Smooth muscle cell (in vitro differentiated cells): ENCODE measurements at regions not wholly inside any gene's neighbourhood (a gene's known extent, or its start where the extent isn't known, plus 50 kb on each side); places are given as distances from the start of the nearest gene placed in this dataset.

Experiments used
- DNase-seq: peaks from one replicate; lab custom pipeline; 2025; ENCODE audit not compliant: unreplicated experiment; lab: John Stamatoyannopoulos, UW
- H2AFZ ChIP-seq: fragments of 200-600 bp; sonication (generic); 2 replicates; pipeline ENCODE4 v1.6.0; 2016; ENCODE audit warnings: antibody characterized with exemption, low read depth, mild to moderate bottlenecking
- H3F3A ChIP-seq: fragments of 200-600 bp; sonication (generic); 2 replicates; pipeline ENCODE4 v1.6.0; 2017; ENCODE audit warnings: antibody characterized with exemption, low read depth
- H3K27ac ChIP-seq: fragments of 200-600 bp; sonication (generic); 2 replicates; pipeline ENCODE4 v1.5.1; 2016; ENCODE audit warnings: low read depth, mild to moderate bottlenecking
- H3K27me3 ChIP-seq: fragments of 200-600 bp; sonication (generic); 2 replicates; pipeline ENCODE4 v1.6.1; 2016; ENCODE audit warnings: low read depth, mild to moderate bottlenecking
- H3K36me3 ChIP-seq: fragments of 200-600 bp; sonication (generic); 2 replicates; pipeline ENCODE4 v1.5.1; 2016; ENCODE audit warnings: low read depth
- H3K4me1 ChIP-seq: fragments of 200-600 bp; sonication (generic); 2 replicates; pipeline ENCODE4 v1.5.1; 2016; ENCODE audit warnings: low read depth
- H3K4me2 ChIP-seq: fragments of 200-600 bp; sonication (generic); 2 replicates; pipeline ENCODE4 v1.6.0; 2016; ENCODE audit warnings: mild to moderate bottlenecking
- H3K4me3 ChIP-seq: fragments of 200-600 bp; sonication (generic); 2 replicates; pipeline ENCODE4 v1.5.1; 2016; ENCODE audit warnings: mild to moderate bottlenecking
- H3K79me2 ChIP-seq: fragments of 200-600 bp; sonication (generic); 2 replicates; pipeline ENCODE4 v1.6.0; 2016; ENCODE audit warnings: low read depth, mild to moderate bottlenecking
- H3K9ac ChIP-seq: fragments of 200-600 bp; sonication (generic); 2 replicates; pipeline ENCODE4 v1.6.0; 2016; ENCODE audit warnings: low read depth
- H3K9me3 ChIP-seq: fragments of 200-600 bp; sonication (generic); replicated peaks from 2 replicates; pipeline ENCODE4 v1.5.1; 2016; ENCODE audit warnings: low read depth
- H4K20me1 ChIP-seq: fragments of 200-600 bp; sonication (generic); 2 replicates; pipeline ENCODE4 v1.6.0; 2016; ENCODE audit warnings: low read depth
- CTCF ChIP-seq: fragments of 200-600 bp; sonication (generic); IDR thresholded peaks from 2 replicates; pipeline ENCODE4 v1.5.1; 2017; ENCODE audit warnings: borderline replicate concordance, mild to moderate bottlenecking, antibody characterized with exemption; ENCODE audit not compliant: insufficient read depth, poor library complexity, severe bottlenecking
- WGBS: methylation state at CpG from one replicate; pipeline ENCODE4 v1.1.7; 2016; ENCODE audit warnings: low lambda C conversion rate; 5-methylcytosine and 5-hydroxymethylcytosine counted together

GRCh38 chr3:99324636-99325203 is 313.7 kb upstream of the COL8A1 start:
- Histone ChIP-seq H3K9ac (no peak overlapping the region), H2AFZ (no peak overlapping the region), H3F3A (no peaks in the 10 kb centered on the region), H4K20me1 (no peaks in the 10 kb centered on the region), H3K4me1 (no peaks in the 10 kb centered on the region), H3K27me3 (peaks cover 18% of the 10 kb centered on the region), H3K4me3 (no peak overlapping the region), H3K79me2 (no peaks in the 10 kb centered on the region), H3K9me3 (no peaks in the 10 kb centered on the region), H3K27ac (no peak overlapping the region), H3K36me3 (no peaks in the 10 kb centered on the region), H3K4me2 (no peak overlapping the region)
- no peak for DNase-seq
- 62% methylated on average over 3 of the region's 3 CpGs for WGBS
- no peak for TF ChIP-seq CTCF

GRCh38 chr3:99323940-99324339 is 314.5 kb upstream of the COL8A1 start:
- H3K9ac ChIP-seq: no peak overlapping the region
- H3K27ac ChIP-seq: no peak overlapping the region
- WGBS: 96% methylated on average over 1 of the region's 1 CpG
- no peak for TF ChIP-seq CTCF
- no peaks in the 10 kb centered on the region for H3K4me1 ChIP-seq
- no peaks in the 10 kb centered on the region for H3K9me3 ChIP-seq
- no peaks in the 10 kb centered on the region for H3F3A ChIP-seq
- H3K36me3 ChIP-seq: no peaks in the 10 kb centered on the region
- no peak for DNase-seq
- peaks cover 18% of the 10 kb centered on the region for H3K27me3 ChIP-seq
- H4K20me1 ChIP-seq: no peaks in the 10 kb centered on the region
- no peaks in the 10 kb centered on the region for H3K79me2 ChIP-seq
- no peak overlapping the region for H3K4me3 ChIP-seq
- no peak overlapping the region for H2AFZ ChIP-seq
- no peak overlapping the region for H3K4me2 ChIP-seq

GRCh38 chr3:99322551-99322950 is 315.8 kb upstream of the COL8A1 start:
- H3F3A ChIP-seq: no peaks in the 10 kb centered on the region
- no peaks in the 10 kb centered on the region for H3K4me1 ChIP-seq
- no peak overlapping the region for H3K4me2 ChIP-seq
- no peak for DNase-seq
- no peak for TF ChIP-seq CTCF
- no peaks in the 10 kb centered on the region for H4K20me1 ChIP-seq
- no peak overlapping the region for H3K4me3 ChIP-seq
- peaks cover 18% of the 10 kb centered on the region for H3K27me3 ChIP-seq
- no peak overlapping the region for H2AFZ ChIP-seq
- no peak overlapping the region for H3K27ac ChIP-seq
- no peaks in the 10 kb centered on the region for H3K9me3 ChIP-seq
- no peak overlapping the region for H3K9ac ChIP-seq
- H3K36me3 ChIP-seq: no peaks in the 10 kb centered on the region
- H3K79me2 ChIP-seq: no peaks in the 10 kb centered on the region

GRCh38 chr3:99321261-99321660 is 317.1 kb upstream of the COL8A1 start:
- no peak overlapping the region for H3K27ac ChIP-seq
- WGBS: 75% methylated on average over 1 of the region's 1 CpG
- H3K36me3 ChIP-seq: no peaks in the 10 kb centered on the region
- no peak overlapping the region for H2AFZ ChIP-seq
- peaks cover 12% of the 10 kb centered on the region for H3K27me3 ChIP-seq
- no peaks in the 10 kb centered on the region for H3F3A ChIP-seq
- DNase-seq: no peak
- H3K4me3 ChIP-seq: no peak overlapping the region
- H3K4me2 ChIP-seq: no peak overlapping the region
- H4K20me1 ChIP-seq: no peaks in the 10 kb centered on the region
- H3K9me3 ChIP-seq: no peaks in the 10 kb centered on the region
- no peak for TF ChIP-seq CTCF
- H3K9ac ChIP-seq: no peak overlapping the region
- H3K79me2 ChIP-seq: no peaks in the 10 kb centered on the region
- H3K4me1 ChIP-seq: no peaks in the 10 kb centered on the region
